CD4-positive, alpha-beta T cell (primary cell): ENCODE measurements at regions not wholly inside any gene's neighbourhood (a gene's known extent, or its start where the extent isn't known, plus 50 kb on each side); places are given as distances from the start of the nearest gene placed in this dataset.

Source experiments
- ATAC-seq: fragments of 200-7000 bp; cut with Tn5 transposase; one replicate; pipeline ENCODE4 v1.10.0; 2022; ENCODE audit warnings: mild to moderate bottlenecking; ENCODE audit not compliant: poor library complexity
- CTCF ChIA-PET: fragments of 350-600 bp; sonication (Branson Sonifier 250); formaldehyde crosslinking; loops from one replicate; lab custom pipeline; 2021; ENCODE audit warnings: antibody characterized with exemption, inconsistent platforms; lab: Charles Lee
- POLR2A ChIA-PET: fragments of 350-600 bp; sonication (Branson Sonifier 250); formaldehyde crosslinking; loops from one replicate; lab custom pipeline; 2021; ENCODE audit warnings: antibody characterized with exemption, inconsistent platforms; lab: Charles Lee
- DNase-seq, 14 experiments: peaks; one replicate each; pipeline ENCODE4 v3.0.0-alpha.2; 2013 to 2020; ENCODE audit warnings: mixed read lengths in 2 of 14
- H3K27ac ChIP-seq, 2 donors: one replicate each; pipeline versions ENCODE4 v1.5.1 to v1.7.0; 2013; ENCODE audit warnings: low read length in 2 of 2, low read depth in 1 of 2, mild to moderate bottlenecking in 1 of 2
- H3K27me3 ChIP-seq, 2 experiments: 1 replicate in 1 of 2; 2 replicates in 1 of 2; pipeline versions ENCODE4 v1.6.1 to v1.7.0; 2013; ENCODE audit warnings: low read length in 2 of 2, control low read depth in 1 of 2, mild to moderate bottlenecking in 1 of 2, moderate library complexity in 1 of 2; ENCODE audit not compliant: insufficient read depth in 2 of 2, control insufficient read depth in 1 of 2
- H3K36me3 ChIP-seq: one replicate; pipeline ENCODE4 v1.6.1; 2013; ENCODE audit warnings: low read length, control low read depth; ENCODE audit not compliant: insufficient read depth
- H3K4me1 ChIP-seq: one replicate; pipeline ENCODE4 v1.6.1; 2013; ENCODE audit warnings: low read length, control low read depth; ENCODE audit not compliant: insufficient read depth
- H3K4me3 ChIP-seq: one replicate; pipeline ENCODE4 v1.5.1; 2013; ENCODE audit warnings: mild to moderate bottlenecking, low read length, moderate library complexity
- H3K9me3 ChIP-seq, 2 experiments: 1 replicate in 1 of 2; 2 replicates in 1 of 2; pipeline versions ENCODE4 v1.6.1 to v1.7.0; 2013; ENCODE audit warnings: low read length in 2 of 2, mild to moderate bottlenecking in 2 of 2, control low read depth in 1 of 2, moderate library complexity in 1 of 2; ENCODE audit not compliant: control insufficient read depth in 1 of 2, insufficient read depth in 1 of 2
- H3K27ac Mint-ChIP-seq: one replicate; pipeline ENCODE4 v1.8.0; 2020; ENCODE audit warnings: mixed read lengths
- H3K27me3 Mint-ChIP-seq: one replicate; pipeline ENCODE4 v1.8.0; 2021; ENCODE audit warnings: mixed read lengths
- H3K36me3 Mint-ChIP-seq: one replicate; pipeline ENCODE4 v1.8.0; 2021; ENCODE audit warnings: low read depth, mixed read lengths
- H3K4me1 Mint-ChIP-seq: one replicate; pipeline ENCODE4 v1.8.0; 2021; ENCODE audit warnings: low read depth, mixed read lengths
- H3K4me3 Mint-ChIP-seq: one replicate; pipeline ENCODE4 v1.8.0; 2020; ENCODE audit warnings: mild to moderate bottlenecking, mixed read lengths
- H3K9me3 Mint-ChIP-seq: one replicate; pipeline ENCODE4 v1.8.0; 2020; ENCODE audit warnings: mixed read lengths
- intact Hi-C, 2 experiments: fragments of 100-400 bp; cut with DNase I in 1 of 2; cut with micrococcal nuclease in 1 of 2; formaldehyde crosslinking; loops; one replicate each; pipeline versions ENCODE4 v1.15.1 to v1.9.0; 2023 to 2025; cut with DNase I, micrococcal nuclease
- TF ChIP-seq, protein P1 (sequence below): fragments of 200-600 bp; IDR thresholded peaks from one replicate; pipeline ENCODE4 v1.8.0; 2022; ENCODE audit warnings: antibody characterized with exemption, mild to moderate bottlenecking

- ChIA-PET POLR2A (no interaction called here), CTCF (no interaction called here)
- no peaks in the 10 kb centered on the region for H3K4me1 ChIP-seq
These were observed 341.9 kb upstream of the NOVA1 start for GRCh38 chr14:26939755-26940154.

GRCh38 chr14:26941521-26941920, 343.7 kb upstream of the NOVA1 start:
- no peak for DNase-seq
- Mint-ChIP-seq H3K9me3 (peaks cover 14% of the 10 kb centered on the region), H3K4me3 (no peak overlapping the region), H3K4me1 (no peaks in the 10 kb centered on the region), H3K27me3 (no peaks in the 10 kb centered on the region), H3K36me3 (no peaks in the 10 kb centered on the region), H3K27ac (no peak overlapping the region)
- TF ChIP-seq, protein P1, sequence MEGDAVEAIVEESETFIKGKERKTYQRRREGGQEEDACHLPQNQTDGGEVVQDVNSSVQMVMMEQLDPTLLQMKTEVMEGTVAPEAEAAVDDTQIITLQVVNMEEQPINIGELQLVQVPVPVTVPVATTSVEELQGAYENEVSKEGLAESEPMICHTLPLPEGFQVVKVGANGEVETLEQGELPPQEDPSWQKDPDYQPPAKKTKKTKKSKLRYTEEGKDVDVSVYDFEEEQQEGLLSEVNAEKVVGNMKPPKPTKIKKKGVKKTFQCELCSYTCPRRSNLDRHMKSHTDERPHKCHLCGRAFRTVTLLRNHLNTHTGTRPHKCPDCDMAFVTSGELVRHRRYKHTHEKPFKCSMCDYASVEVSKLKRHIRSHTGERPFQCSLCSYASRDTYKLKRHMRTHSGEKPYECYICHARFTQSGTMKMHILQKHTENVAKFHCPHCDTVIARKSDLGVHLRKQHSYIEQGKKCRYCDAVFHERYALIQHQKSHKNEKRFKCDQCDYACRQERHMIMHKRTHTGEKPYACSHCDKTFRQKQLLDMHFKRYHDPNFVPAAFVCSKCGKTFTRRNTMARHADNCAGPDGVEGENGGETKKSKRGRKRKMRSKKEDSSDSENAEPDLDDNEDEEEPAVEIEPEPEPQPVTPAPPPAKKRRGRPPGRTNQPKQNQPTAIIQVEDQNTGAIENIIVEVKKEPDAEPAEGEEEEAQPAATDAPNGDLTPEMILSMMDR, result no peak
- Histone ChIP-seq H3K27ac (no peak overlapping the region), H3K9me3 (no peaks in the 10 kb centered on the region), H3K4me1 (no peaks in the 10 kb centered on the region), H3K4me3 (no peak overlapping the region), H3K27me3 (no peaks in the 10 kb centered on the region), H3K36me3 (no peaks in the 10 kb centered on the region)
- ChIA-PET CTCF (no interaction called here), POLR2A (no interaction called here)
- intact Hi-C loops, result no loop called here
- no peak for ATAC-seq

More at GRCh38 chr14:26939755-26940154, 341.9 kb upstream of the NOVA1 start:
- Mint-ChIP-seq H3K4me3 (no peak overlapping the region), H3K27me3 (no peaks in the 10 kb centered on the region), H3K9me3 (peaks cover 18% of the 10 kb centered on the region), H3K4me1 (no peaks in the 10 kb centered on the region), H3K36me3 (no peaks in the 10 kb centered on the region), H3K27ac (no peak overlapping the region)
- ATAC-seq (no peak), DNase-seq (no peak)
- no peak overlapping the region for H3K4me3 ChIP-seq
- no peaks in the 10 kb centered on the region for H3K27me3 ChIP-seq
- H3K9me3 ChIP-seq, result no peaks in the 10 kb centered on the region
- TF ChIP-seq, protein P1, result no peak
- no peaks in the 10 kb centered on the region for H3K36me3 ChIP-seq
- no peak overlapping the region for H3K27ac ChIP-seq
- intact Hi-C loops, result no loop called here

- Histone ChIP-seq H3K4me1 (no peaks in the 10 kb centered on the region), H3K27me3 (no peaks in the 10 kb centered on the region), H3K27ac (no peak overlapping the region), H3K9me3 (no peaks in the 10 kb centered on the region), H3K36me3 (no peaks in the 10 kb centered on the region), H3K4me3 (no peak overlapping the region)
- CTCF ChIA-PET, result no interaction called here
- ATAC-seq (no peak), DNase-seq (no peak)
- no peak overlapping the region for H3K4me3 Mint-ChIP-seq
- intact Hi-C loops, result no loop called here
- H3K9me3 Mint-ChIP-seq, result peaks cover 19% of the 10 kb centered on the region
- POLR2A ChIA-PET, result no interaction called here
- no peaks in the 10 kb centered on the region for H3K36me3 Mint-ChIP-seq
- H3K4me1 Mint-ChIP-seq, result no peaks in the 10 kb centered on the region
- no peaks in the 10 kb centered on the region for H3K27me3 Mint-ChIP-seq
- H3K27ac Mint-ChIP-seq, result no peak overlapping the region
- TF ChIP-seq, protein P1, result no peak
These were observed 349.4 kb upstream of the NOVA1 start for GRCh38 chr14:26947265-26947664.
